ENCODE measurements at regions not wholly inside any gene's neighbourhood (a gene's known extent, or its start where the extent isn't known, plus 50 kb on each side); places are given as distances from the start of the nearest gene placed in this dataset.

GRCh38 chr5:10857338-10857733 lies 96.3 kb upstream of the DAP start:
- H3K9ac ChIP-seq (ENCODE audit: low read depth in 2 of 2, low read length in 2 of 2): no peak overlapping the region
- no peaks in the 10 kb centered on the region for H3K36me3 ChIP-seq
- no peaks in the 10 kb centered on the region for H3K4me1 ChIP-seq
- no peak overlapping the region for H3K4me3 ChIP-seq
- no peaks in the 10 kb centered on the region for H3K27me3 ChIP-seq
- H3K27ac ChIP-seq: no peak overlapping the region
- DNase-seq: no peak
- H3K9me3 ChIP-seq: no peaks in the 10 kb centered on the region
- intact Hi-C loops (cut with DNase I): no loop called here
- TF ChIP-seq CTCF (IDR thresholded peaks at IDR 0.05): peak; percentile 7

GRCh38 chr5:10856683-10857337 lies 95.8 kb upstream of the DAP start:
- TF ChIP-seq CTCF (IDR thresholded peaks at IDR 0.05): peak; percentile 57
- no peaks in the 10 kb centered on the region for H3K9me3 ChIP-seq
- H3K4me3 ChIP-seq: no peak overlapping the region
- H3K9ac ChIP-seq (ENCODE audit: low read depth in 2 of 2, low read length in 2 of 2): no peak overlapping the region
- no peak for DNase-seq
- no peaks in the 10 kb centered on the region for H3K4me1 ChIP-seq
- no peak overlapping the region for H3K27ac ChIP-seq
- no peaks in the 10 kb centered on the region for H3K36me3 ChIP-seq
- no peaks in the 10 kb centered on the region for H3K27me3 ChIP-seq
- intact Hi-C loops (cut with DNase I): no loop called here

- H3K27ac ChIP-seq: no peak overlapping the region
- H3K27me3 ChIP-seq: no peaks in the 10 kb centered on the region
- H3K4me3 ChIP-seq: no peak overlapping the region
- TF ChIP-seq CTCF (IDR thresholded peaks at IDR 0.05): no peak
- DNase-seq: no peak
- no peaks in the 10 kb centered on the region for H3K9me3 ChIP-seq
- intact Hi-C loops (cut with DNase I): no loop called here
- H3K4me1 ChIP-seq: no peaks in the 10 kb centered on the region
- H3K9ac ChIP-seq (ENCODE audit: low read depth in 2 of 2, low read length in 2 of 2): no peak overlapping the region
- H3K36me3 ChIP-seq: no peaks in the 10 kb centered on the region
Observed at GRCh38 chr5:10856071-10856470, 95.0 kb upstream of the DAP start.

GRCh38 chr5:10854506-10855277 lies 93.7 kb upstream of the DAP start:
- TF ChIP-seq CTCF (IDR thresholded peaks at IDR 0.05): no peak
- no peak overlapping the region for H3K9ac ChIP-seq (ENCODE audit: low read depth in 2 of 2, low read length in 2 of 2)
- H3K27ac ChIP-seq: no peak overlapping the region
- intact Hi-C loops (cut with DNase I): loop anchor here (5.0 kb wide), 1 partner anchor 157 kb away; no protein-coding TSS in a partner anchor
- no peaks in the 10 kb centered on the region for H3K27me3 ChIP-seq
- no peaks in the 10 kb centered on the region for H3K36me3 ChIP-seq
- H3K4me3 ChIP-seq: no peak overlapping the region
- H3K9me3 ChIP-seq: no peaks in the 10 kb centered on the region
- H3K4me1 ChIP-seq: no peaks in the 10 kb centered on the region
- DNase-seq: no peak

- no peak for TF ChIP-seq CTCF (IDR thresholded peaks at IDR 0.05)
- Histone ChIP-seq H3K9ac (ENCODE audit: low read depth in 2 of 2, low read length in 2 of 2) (no peak overlapping the region), H3K27ac (no peak overlapping the region), H3K9me3 (no peaks in the 10 kb centered on the region), H3K36me3 (no peaks in the 10 kb centered on the region), H3K4me1 (no peaks in the 10 kb centered on the region), H3K27me3 (no peaks in the 10 kb centered on the region), H3K4me3 (no peak overlapping the region)
- no peak for DNase-seq
- intact Hi-C loops (cut with DNase I): loop anchor here (5.0 kb wide), 1 partner anchor 156 kb away; no protein-coding TSS in a partner anchor
Observed at GRCh38 chr5:10853154-10853553, 92.1 kb upstream of the DAP start.
